ENCODE measurements at regions not wholly inside any gene's neighbourhood (a gene's known extent, or its start where the extent isn't known, plus 50 kb on each side); places are given as distances from the start of the nearest gene placed in this dataset.

DNA sequence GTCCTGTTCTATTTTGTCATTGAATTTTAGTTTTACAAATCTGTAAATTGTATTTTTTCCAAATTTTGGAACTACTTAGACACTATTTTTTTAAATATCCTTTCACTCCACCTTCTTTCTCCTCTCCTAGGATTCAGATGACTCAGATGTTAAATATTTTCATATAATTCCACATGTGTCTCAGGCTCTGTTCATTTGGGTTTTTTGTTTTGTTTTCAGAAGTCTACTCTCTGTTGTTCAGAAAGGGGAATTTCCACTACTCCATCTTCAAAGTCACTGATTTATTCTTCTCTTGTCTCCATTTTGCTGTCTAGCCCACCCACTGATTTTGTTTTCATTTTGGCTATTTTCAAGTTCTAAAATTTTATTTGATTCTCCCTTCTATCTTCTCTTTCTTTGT is 264.0 kb upstream of the SLIT2 start:
- DNase-seq: no peak

DNA sequence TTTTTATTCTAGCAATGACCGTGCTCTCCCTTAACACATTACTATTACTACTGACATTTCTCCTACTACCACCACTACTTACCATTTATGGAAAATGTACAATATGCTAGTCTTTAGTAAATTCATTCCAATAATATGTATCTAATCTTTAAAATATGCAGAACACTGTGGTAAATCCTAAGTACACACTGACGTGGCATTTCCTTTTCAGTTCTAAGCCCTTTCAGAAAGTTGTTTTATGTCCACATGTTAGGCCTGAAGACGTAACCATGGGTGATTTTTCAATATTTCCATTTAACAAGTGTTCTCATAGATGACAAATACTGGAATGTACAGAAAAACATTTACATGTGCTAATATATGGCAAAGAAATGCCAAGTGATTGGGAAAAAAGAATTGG is 268.6 kb upstream of the SLIT2 start:
- DNase-seq: no peak

- no peak for DNase-seq
Observed at GRCh38 chr4:19982556-19982955, 269.1 kb upstream of the SLIT2 start.

DNA sequence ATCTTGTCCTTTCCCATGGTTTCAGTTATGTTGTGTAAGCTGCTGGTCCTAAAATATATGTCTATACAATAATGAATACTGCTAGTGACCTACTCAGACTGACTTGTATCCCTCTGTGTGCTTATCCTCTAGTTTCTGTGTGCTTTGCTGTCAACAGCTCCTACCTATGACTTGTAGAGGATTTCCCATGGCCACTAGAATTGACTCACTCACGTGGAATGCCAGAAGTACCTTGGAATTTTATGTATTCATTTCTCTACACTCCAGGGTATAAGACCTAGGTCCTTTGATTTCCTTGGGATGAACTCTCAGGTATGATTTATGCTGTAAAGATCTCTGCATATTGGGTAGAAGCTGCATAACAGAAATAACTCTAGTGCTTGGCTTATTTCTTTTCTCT is 279.9 kb upstream of the SLIT2 start:
- peak in 1 of 2 experiments; percentile 4 for DNase-seq

GRCh38 chr4:19969492-19969891 is 282.2 kb upstream of the SLIT2 start:
- DNase-seq: no peak

GRCh38 chr4:19961091-19961490 is 290.6 kb upstream of the SLIT2 start:
- no peak for DNase-seq

DNA sequence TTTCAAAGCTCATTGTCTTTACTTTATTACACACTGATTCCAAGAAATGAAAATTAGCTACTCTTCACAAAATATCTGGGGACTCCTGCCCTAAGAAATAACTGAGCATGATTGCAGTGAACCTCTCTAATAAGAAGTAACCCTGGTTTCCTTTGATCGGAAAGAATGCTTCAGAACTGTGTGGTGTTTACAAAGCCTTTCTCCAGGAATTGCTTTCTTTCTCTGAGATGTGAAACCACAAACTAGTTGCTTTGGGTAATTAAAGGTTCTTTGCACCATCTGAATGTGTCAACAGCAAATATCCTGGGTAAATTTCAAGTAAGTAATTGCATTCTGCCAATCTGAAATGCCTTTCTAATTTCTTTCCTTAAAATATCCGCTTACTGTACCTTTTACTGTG is 292.9 kb upstream of the SLIT2 start:
- no peak for DNase-seq

DNA sequence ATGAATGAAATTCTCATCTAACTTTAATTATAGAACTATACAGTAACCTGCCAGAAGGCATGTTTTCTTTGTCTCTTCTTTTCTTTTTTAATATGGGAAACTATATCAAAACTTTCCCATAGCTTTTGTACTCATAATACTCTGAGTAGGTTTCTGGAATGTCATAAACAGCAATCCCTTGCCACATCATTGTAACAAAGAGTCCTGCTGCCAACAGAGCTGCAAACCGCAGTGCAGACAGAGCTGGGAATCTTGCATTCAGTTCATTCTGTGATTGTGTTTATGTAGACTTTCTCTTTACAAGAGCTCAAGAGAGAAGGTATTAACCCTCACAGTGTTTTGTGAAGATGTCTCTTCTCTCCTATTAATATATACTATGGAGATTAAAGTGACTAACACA is 304.4 kb upstream of the SLIT2 start:
- DNase-seq: no peak

DNA sequence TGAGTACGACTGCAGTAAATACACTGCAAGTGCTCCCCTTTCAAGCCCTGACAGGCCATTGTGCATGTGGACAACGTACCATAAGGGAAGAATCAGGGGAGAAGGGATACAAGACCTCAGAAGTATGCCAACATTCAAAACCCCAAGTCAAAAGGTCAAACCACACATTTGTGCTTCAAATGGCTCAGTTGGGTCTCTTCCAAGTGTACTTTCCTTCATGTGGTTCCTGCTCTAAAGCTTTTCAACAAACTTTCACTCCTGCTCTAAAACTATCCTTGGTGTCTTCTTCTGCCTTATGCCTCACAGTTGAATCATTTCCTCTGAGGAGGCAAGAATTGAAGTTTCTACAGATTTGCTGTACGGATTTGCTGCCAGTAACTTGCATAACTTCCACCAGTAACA is 305.7 kb upstream of the SLIT2 start:
- DNase-seq: peak in 1 of 2 experiments; percentile 8

DNA sequence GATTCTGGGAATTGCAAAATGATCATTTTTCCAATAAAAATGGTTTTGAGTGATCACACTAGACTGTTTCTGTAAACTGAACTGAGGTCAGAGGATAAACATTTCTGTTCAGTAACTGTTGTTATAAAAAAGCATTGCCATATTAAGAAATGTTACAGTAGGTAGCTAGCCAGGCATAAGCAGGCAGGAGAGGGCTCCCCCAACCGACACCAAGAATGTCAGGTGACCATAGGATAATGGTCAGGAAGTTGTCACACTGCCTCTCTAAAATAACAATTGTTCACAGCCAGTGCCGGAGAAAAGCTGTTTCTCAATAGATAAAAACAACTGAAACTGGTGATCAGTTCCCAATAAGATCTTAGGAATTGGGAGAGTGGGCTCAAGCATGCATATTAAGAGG is 306.2 kb upstream of the SLIT2 start:
- no peak for DNase-seq

DNA sequence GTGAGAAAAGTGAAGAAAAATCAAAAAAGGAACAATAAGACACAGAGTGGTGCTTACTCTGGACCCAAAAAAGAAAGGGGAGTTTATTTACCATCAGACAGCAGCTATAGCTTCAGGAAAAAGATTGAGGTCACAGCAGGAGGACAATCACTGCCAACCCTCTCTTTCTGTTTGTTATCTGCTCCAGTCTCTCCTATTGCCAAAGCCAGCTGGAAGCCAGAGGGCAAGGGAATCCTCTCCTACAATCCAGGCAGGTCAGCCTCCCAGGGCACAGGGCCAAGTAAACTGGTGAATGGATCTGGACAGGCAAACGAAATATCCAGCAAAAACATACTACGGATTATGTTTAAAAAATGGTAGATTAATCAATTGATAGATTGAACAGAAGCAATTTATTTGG is 306.9 kb upstream of the SLIT2 start:
- DNase-seq: no peak

DNA sequence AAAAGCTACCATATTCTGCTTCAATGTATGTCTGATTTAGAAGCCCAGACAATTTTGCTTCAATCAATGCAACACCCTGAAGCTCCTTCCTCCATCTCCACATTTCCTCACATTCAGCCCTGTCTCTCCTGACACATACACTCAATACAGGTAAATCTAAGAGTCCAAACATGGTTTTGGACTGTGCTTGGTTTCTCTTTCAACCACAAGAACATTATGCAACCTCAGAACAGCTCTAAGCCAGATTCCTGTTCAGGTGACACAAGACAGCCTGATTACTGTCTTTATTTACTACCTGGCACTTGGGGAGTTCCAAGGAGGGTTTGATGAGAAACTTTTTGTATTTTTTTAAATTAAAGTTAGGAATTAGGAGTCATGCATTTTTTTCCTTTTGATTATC is 307.5 kb upstream of the SLIT2 start:
- DNase-seq: no peak

GRCh38 chr4:19941434-19941833 is 310.3 kb upstream of the SLIT2 start:
- no peak for DNase-seq

- DNase-seq: no peak
Observed at GRCh38 chr4:19940861-19941260, 310.8 kb upstream of the SLIT2 start.

DNA sequence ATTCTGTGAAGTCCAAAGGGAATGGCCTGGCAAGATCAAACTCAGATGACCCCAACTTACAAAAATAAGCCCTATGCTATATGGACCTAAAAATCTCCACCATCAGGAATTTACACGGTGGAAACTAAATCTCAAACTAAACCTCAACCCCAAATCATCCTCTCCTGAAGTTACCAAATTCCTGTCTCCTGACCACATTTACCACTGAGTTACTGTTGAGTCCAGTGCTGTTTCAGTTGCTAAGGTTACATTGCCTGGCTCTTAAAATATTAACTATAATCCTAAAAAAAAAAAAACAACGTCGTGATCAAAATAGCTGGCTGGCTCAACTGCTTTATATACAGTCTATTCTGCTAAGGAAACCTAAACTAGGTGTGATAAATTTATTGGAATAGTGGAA is 315.2 kb upstream of the SLIT2 start:
- DNase-seq: no peak

GRCh38 chr4:19930742-19931141 is 321.0 kb upstream of the SLIT2 start:
- DNase-seq: no peak

GRCh38 chr4:19927381-19927780 is 324.3 kb upstream of the SLIT2 start:
- DNase-seq: no peak

GRCh38 chr4:19925516-19925915 is 326.2 kb upstream of the SLIT2 start:
- DNase-seq: no peak

DNA sequence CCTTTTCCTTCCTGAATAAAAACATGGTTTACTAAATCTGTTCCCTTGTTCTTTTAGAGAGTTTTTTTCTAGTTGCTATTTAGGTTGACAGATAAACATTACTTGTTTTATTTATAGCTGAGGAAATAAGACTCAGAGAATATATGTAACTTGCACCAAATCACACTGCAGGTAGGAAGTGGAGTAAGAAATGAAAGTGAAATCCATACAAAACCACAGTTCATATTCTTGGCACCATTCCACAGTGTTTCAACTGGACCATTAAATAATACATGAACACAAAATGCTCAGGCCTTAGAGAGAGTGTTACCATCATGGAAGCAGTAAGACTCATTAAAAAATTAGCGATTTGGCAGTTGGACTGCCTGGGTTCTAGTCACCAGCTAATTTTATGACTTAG is 326.9 kb upstream of the SLIT2 start:
- DNase-seq: no peak

DNA sequence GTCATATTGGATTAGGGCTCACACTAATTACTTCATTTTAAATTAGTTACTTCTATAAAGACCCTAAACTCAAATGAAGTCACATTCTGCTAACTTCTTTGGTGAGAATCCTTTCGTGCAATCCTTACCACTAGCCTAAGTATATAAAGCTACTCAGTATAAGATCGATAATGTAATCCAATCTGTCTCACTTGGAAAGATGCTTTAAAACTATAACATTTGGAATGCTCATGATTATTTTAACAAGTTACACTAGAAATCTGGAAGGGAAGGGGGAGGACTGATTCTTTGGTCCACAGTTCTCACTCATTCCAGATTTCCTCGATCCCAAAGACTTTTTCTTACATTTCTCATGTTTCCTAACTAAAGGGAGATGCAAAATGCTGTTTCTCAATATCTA is 336.4 kb upstream of the SLIT2 start:
- DNase-seq: no peak

- DNase-seq: no peak
Observed at GRCh38 chr4:19913650-19914049, 338.1 kb upstream of the SLIT2 start.

GRCh38 chr4:19910861-19911525 is 340.7 kb upstream of the SLIT2 start:
- no peak for DNase-seq

DNA sequence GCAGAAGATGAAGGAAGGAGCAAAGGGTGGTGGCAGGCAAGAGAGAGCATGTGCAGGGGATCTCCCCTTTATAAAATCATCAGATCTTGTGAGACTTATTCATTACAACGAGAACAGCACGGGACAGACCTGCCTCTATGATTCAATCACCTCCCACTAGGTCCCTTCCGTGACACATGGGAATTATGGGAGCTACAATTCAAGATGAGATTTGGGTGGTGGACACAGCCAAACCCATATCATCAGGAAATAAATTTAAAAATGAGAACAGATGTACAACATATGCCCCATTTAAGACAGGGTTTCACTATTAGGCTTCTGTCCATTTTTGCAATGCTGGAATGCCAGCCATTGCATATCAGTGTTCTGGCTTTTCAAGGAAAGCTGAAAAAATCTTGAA is 346.7 kb upstream of the SLIT2 start:
- DNase-seq: no peak

DNA sequence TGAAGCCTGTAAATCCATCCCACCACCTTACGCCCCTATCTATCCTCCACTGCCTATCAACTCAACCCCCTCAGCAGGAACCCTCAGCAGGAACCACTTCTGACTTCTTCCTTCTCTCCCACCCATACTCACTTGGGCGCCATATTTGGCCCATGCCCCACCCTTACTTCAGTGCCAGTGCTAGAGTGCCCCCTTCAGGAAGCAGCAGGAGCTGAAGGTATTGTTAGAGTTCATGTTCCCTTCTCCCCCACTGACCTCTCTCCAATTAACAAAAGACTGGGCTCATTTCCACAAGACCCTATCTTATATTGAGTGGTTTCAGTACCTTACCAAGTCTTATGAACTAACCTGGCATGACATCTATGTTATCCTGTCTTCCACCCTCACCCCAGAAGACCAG is 363.1 kb upstream of the SLIT2 start:
- DNase-seq: no peak

DNA sequence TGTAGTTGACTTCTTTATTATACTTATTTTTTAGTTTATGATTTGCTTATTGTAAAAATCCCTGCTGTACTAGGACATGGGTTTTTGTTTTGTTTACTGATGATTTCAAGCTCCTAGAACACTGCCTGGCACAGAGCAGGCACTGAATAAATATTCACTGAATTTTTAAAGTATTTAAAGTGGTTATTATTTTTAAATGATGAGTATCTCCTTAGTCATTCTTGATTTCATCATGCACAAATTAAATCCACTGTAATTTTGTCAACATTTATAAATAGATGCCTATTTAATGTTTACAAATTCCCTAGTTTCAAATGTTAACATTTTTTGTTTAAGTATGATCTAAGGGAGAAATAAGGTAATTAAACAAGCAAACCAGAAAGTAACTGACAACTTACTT is 367.9 kb upstream of the SLIT2 start:
- DNase-seq: no peak

DNA sequence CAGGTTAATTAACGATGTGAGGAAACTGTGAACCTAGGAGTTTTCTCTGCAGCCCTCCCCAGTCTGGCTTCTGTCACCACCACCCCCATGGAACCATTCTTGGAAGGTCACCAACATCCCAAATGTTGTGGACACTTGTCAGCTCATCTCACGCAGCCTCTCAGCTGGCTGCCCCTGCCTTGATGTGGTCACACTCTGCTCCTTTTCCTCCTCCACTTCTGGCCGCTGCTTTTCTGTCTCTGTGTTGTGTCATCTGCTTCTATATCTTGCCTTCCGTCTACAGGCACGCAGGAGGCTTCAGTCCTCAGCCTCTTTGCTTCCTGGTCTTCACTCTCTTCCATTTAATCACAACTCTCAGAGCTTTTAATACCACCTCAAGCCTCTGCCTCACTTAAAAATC is 371.5 kb upstream of the SLIT2 start:
- DNase-seq: no peak
